RCC 7860 (cell line): ENCODE measurements at regions not wholly inside any gene's neighbourhood (a gene's known extent, or its start where the extent isn't known, plus 50 kb on each side); places are given as distances from the start of the nearest gene placed in this dataset.

Experiments used
- DNase-seq: peaks from one replicate; pipeline ENCODE4 v3.0.0-alpha.2; 2015; ENCODE audit warnings: low spot score
- FAIRE-seq: peaks from 2 replicates; lab custom pipeline; 2012; peaks lifted over from hg19 to GRCh38; lab: Jason Lieb, UNC

DNA sequence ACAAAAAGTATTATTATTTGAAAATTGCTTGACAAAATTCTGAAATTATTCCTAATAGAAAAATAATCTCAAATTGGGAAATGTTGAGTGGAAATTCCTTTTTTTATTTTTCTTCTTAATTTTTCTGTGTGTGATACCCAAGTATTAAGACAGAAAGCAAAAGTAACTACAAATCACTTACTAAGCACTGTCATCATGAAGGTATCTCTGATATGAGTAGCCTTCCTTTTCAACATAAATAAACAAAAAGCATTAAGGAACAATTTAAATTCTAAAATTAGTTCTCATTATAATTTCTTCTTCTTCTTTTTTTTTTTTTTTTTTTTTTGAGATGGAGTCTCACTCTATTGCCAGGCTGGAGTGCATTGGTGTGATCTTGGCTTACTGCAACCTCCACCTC lies 174.2 kb upstream of the RBMS1 start:
- DNase-seq (no peak), FAIRE-seq (no peak)

DNA sequence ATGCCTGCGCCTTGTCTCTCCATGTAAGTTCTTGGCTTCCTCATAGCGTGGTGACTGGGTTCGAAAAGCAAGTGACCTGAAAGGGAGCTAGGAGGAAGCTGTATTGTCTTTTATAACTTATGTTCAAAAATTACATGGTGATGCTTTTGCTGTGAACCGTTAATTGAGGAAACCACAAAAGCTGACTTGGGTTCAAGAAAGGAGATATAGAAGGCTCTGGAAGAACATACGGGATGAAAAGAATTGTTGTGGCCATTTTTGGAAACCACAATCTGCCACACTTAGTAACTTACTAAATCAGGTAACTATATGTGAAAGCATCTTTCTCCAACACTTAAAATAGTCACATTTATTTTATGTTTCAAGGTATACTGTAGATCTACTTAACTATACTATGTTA lies 177.0 kb upstream of the RBMS1 start:
- FAIRE-seq: no peak
- no peak for DNase-seq

DNA sequence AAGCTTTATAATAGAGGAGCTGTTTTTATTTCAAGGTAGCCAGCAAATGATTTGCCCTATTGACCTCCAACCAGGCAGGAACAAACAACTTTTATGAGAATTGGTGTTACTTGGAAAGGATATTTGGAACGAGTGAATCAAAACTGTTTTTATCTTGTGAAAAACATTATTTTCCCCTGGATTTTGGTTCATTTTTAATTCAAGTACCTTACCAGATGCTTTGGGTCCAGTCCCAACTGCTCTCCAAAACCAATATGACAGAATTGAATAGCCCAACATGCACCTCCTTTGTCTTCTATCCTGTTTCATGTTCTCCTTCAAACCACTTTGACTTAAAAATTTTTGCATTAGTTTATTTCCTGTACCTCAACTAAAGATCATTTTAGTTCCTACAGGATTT lies 178.6 kb upstream of the RBMS1 start:
- FAIRE-seq: no peak
- DNase-seq: no peak

DNA sequence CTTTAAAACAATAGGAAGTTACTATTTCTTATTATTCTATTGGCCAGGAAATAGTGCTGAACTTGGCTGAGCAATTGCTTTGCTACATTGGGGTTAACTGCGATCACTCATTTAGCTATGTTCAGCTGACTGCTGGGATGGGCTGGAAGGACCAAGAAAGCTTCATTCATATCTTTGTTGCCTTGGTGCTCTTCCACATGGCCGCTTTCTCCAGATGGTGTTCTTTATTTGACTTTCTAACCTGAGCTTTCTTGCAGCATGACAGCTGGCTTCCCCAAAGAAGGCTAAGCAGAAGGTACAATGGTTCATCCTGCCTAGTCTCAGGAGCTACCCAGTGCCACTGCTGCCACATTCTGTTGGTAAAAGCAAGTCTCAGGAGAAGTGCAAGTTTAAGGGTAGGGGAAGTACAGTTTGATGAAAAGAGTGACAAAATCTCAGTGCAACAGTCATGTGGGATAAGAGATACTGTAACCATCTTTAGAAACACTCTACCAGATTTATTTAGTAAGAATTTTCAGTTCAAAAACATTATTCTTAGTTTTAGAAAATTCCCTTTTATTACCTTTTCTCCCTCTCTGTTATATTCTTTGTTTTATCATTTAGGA lies 180.6 kb upstream of the RBMS1 start:
- FAIRE-seq: no peak

DNA sequence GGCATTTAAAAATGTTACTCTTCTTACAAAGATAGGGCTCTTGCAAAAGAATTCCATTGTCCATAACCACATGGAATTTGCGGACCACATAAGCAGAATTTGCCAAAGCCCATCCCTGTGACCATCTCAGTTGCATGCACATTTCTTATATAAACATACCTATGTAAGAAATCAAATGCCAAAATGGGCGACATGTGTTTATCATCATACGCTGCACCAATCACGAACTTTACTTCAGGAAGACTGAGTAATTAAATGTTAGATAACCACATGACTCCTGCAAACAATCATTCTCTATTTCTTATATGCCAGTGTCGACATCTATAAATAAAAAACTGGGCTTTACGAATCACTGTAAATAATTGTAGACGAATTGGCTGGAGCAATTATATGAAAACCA lies 186.1 kb upstream of the RBMS1 start:
- no peak for FAIRE-seq
- DNase-seq: no peak

More for the DNA sequence above, 180.6 kb upstream of the RBMS1 start:
- no peak for DNase-seq

DNA sequence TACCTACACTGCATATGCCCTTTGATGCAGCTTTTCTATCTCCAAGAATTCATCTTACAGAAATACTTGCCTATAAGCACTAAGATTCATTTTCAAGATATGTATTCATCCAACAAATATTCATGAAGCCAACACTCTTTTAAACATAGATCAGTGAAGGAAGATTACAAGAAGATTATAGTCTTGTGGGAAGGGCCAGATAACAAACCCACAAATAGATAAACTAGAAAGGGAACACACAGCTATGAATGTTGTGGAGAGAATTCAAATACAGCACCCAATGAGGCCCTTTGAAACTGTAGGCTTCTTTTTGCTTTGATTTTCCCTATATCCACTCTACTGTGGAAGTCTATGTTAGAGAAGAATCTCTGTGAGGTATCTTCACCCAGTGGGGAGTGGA lies 186.7 kb upstream of the RBMS1 start:
- DNase-seq (no peak), FAIRE-seq (no peak)

DNA sequence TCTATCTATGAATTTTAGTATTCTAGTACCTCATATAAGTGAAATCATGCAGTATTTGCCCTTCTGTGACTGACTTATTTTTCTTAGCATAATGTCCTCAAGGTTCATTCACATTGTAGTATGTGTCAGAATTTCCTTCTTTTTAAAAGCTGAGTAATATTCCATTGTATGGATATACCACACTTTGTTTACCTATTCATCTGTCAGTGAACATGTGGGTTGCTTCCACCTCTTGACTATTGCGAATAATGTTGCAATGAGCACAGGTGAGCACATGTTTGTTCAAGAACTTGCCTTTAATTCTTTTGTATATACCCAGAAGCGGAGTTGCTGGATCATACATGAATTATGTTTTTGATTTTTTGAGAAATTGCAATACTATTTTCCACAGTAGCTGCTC lies 187.4 kb upstream of the RBMS1 start:
- DNase-seq: no peak
- FAIRE-seq: no peak

DNA sequence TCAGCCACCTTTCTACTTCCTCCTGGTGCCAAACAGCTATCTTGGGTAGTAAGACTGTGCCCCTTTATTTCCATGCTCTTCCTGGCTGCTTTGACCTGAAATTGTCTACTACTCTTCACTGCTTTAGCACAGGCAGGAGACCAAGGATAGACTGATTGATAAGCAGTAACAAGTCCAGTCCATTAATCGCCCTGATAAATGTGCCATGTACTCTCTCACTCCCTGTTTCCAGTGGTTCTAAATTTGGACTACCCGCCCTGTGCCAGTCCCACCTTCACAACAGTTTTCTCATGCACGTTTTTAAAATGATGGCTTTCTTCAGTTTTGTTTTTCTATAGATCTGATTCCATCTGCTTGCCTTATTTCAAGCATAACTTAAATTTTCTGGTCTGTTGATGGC lies 189.6 kb upstream of the RBMS1 start:
- FAIRE-seq (no peak), DNase-seq (no peak)

DNA sequence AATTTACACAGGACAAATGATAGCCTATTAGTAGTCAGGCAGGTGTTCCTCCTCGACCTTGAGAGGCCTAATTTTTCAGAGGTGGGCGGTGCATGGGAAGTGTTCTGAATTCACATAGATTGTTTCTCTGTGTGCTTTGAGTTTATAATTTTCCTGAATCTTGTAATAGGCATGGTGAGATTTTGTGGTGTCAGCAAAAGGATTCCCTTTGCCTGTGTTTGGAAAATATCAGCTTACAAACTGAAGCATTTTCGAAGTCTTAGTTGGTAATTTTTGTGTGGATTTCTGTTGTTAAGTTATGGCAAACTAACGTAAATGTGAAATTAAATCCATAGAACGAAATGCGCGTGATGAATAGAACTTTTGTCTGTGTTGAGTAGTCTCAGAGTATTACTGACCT lies 194.0 kb upstream of the RBMS1 start:
- DNase-seq: no peak
- FAIRE-seq: no peak

DNA sequence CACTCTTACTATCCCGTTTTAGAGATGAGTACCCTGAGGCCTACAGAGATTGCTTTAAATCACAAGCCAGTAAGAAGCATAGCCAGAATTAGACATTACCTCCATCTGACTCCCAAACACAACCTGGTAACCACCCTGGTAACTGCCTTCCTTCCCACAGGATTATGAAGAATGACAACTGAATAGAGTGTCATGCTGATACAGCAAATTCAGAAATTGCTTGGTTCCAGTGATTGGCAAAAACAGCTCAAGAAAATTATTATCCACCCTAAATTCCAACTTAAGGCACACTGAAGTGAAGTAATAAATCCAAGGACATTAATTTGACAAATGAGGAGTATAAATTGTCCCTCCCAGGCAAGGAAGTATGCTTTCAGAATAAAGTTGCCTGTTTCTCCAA lies 195.8 kb upstream of the RBMS1 start:
- FAIRE-seq: no peak
- no peak for DNase-seq

DNA sequence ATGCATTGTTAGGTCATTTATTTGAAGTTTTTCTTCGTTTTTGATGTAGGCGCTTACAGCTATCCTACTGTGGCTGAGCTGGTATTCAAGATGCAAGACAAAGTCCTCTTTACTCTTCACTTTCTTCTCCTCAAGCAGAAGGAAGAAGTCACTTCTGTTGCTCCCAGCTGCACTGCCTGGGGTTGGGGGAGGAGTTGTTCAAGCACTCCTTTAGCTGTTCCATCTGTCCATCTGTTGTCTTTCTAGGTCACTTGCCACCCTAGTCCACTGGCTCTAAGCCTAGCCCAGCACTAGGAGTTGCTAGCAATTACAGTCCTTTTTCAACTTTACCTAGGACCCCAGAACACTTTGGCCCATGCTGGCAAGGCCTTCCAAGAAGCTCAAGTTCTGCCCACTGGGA lies 200.6 kb upstream of the RBMS1 start:
- FAIRE-seq (no peak), DNase-seq (no peak)

DNA sequence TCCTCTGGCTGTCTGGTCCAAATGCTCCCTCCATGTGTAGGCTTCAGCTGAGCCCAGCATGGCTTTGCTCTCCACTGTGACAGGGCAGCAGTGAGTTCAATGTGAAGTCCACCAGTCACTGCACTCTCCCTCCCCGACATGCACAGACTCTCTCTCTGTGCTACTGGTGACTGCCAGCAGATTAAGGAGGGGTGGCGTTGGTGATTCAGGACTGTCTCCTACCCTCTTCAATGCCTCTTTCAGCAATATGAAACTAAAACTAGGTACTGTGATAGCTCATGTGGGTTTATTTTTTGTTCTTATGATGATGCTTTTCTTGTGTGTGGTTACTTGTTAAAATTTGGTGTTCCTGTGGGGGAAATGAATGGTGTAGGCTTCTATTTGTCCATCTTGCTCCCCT lies 201.0 kb upstream of the RBMS1 start:
- no peak for DNase-seq
- FAIRE-seq: no peak

DNA sequence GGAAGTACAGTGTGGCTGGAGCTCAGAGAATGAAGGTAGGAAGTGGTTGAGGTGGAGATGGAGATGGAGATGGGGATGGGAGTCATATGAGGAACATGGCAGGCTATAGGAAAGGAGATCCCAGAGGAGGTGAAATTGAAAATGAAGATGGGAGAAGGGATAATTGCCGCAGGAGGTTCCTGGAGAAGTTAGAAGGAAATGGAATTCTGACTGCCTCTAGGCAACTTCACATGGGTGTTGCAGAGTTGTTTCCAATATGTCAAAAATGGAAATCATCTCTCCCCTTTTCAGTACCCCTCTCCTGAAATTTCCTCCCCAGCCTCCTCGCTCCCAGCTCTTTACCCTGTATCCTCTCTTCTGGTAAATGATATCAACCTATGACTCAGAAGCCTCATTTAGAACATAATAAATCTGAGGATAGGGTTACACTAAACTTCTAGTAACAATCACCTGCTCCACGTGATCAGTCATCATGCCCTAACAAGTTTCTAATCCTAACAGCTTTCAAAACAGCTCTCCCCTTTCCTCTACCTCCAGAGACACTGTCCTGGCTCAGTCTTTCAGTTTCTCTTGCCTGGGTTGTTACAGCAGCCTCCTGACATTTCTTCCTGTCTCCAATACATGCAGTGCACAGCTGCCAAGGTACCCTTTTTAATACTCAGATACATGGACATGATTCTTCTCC lies 201.9 kb upstream of the RBMS1 start:
- FAIRE-seq: no peak
- DNase-seq: no peak

DNA sequence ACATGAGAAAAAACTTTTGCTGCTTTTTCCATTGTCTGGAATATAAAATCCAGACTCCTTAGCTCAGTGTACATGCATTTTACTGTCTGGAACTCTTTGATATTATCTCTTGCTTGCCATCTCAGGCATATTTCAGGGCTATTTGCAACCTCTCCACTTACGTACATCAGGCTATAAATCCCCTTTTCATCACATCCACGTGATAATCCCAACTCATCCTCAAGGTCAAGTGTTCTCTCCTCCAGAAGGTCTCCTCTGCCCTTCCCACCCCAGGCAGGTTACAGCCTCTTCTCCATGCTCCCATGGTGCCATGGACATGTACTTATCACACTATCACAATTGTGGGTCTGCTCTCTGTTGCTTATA lies 202.5 kb upstream of the RBMS1 start:
- FAIRE-seq (no peak), DNase-seq (no peak)

DNA sequence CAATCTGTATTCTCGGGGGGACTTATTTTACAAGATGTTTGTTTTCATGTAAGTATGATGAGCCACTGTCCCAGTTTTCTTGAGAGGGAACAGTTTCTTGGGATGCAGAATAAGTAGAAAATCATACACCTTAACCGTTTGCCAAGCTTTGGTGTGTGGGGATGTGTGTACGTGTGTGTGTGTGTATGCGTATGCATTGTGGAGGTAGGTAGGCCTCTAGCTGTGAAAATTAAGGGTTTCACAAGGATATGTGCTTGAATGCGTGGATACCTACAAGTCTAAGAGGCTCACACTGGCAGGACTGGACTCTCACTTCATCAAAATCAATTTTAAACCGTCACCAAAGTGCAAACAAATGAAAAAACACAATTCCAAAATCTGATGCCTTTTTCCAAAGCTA lies 204.2 kb upstream of the RBMS1 start:
- FAIRE-seq: no peak

DNA sequence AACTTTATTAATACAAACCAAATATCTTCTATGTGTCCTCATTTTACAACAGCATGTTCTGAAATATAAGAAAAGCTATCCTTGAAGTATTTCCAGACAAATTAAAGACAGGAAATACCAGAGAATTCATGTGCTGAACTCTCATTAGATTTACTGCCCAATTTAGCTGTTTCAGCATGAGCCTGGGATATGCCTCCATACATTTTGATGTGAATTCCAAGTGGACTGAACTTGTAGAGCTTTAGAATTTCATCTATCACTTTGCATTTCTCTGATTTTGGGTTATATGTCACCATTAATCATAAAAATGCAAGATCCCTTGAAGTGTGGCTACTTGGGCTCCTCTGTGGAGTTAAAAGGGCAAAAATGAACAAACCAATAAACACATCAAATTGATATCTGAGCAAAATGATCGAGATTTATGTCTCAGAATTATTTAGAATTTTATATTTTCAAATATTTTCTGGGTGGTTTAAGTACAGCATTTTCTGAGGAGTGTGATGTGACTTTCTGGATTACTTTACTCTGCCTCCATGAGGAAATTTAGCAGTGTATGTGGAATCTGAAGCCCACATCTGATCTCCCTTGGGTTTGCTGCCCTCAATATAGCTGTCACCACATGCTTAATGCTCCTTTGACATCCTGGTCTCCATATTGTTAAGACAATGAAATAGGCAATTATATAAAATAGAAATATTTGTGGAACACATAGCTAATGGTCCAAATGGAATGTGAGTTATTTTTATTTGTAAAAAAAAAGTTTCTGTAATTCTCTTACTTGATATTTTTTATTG lies 206.6 kb upstream of the RBMS1 start:
- FAIRE-seq (no peak), DNase-seq (no peak)

More for the DNA sequence above, 204.2 kb upstream of the RBMS1 start:
- DNase-seq: no peak

DNA sequence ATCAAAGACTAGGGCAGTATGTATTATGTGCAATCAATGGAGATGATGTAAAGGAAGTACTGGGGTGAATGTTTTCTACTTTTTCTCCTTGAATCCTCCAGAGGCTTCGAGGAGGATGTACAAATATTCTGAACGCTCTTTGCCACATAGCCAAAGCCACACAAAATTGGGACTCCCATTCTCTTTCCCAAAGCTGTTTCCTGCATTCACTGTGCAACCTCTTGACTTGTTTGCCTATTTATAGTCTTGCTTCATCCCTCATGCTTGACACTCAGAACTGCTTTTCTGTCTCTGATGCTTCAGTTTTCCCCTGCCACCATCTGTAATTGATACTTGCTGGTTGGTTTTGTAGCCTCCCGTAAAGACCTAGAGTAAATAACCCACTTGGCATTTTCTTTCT lies 208.2 kb upstream of the RBMS1 start:
- no peak for DNase-seq
- no peak for FAIRE-seq

DNA sequence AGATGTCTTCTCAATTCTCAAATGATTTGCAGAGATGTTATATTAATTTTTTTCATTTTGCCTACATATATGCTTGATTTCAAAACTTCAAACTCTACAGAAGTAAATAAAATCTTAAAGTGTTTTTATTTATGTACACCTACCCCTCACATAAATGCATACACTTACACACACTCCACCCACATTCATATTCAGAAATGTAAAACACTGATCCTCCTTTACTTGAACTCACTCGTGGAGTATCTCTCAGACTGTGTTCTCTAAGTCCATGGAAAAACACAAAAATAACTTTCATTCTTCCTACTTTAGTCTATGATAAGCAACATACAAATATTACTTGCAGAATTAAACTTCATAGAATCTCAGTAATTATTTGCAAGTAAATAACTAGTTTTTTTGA lies 209.1 kb upstream of the RBMS1 start:
- DNase-seq (no peak), FAIRE-seq (no peak)

DNA sequence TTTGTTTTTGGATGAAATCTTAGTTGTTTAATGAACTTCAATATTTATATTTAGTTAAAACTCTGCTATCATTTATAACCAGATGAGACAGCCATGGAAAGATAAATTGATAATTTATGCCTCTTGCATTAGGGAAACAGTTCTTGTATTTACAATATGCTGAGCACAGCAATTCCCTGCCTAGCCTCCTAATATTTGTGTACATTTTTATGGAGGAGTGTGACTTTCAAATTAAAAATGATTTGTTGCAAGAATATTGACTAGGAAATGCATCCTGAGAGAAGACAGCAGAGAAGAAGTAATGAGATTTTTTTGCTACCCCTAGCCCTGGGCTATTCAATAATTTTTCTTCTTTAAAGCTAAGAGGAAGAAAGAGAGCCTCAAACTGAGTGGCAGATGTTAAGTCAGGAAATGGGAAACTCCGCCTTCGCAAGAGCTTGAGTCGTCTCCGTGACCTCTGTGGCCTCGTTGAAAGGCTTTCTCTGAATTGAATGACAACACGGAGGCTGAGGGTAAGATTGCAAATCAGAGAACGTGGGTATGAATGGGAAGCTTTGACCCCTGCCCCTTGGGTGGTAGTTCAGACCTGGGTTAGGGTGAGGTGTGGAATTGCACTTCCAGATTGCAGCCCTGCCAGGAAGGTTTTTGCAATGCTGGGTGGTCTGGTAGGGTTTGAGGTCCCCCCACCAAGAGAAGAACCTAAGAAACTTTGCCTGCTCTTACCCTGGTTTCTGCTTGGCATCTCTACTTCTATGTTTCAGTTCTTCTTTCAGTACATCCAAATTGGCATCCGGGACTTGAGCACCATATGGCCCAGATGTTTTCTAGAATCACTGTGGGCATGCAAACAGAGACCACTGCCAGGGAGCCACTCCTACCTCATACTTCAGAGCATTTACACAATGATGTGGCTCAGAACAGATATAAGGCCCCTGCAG lies 210.3 kb upstream of the RBMS1 start:
- DNase-seq: no peak
- no peak for FAIRE-seq

DNA sequence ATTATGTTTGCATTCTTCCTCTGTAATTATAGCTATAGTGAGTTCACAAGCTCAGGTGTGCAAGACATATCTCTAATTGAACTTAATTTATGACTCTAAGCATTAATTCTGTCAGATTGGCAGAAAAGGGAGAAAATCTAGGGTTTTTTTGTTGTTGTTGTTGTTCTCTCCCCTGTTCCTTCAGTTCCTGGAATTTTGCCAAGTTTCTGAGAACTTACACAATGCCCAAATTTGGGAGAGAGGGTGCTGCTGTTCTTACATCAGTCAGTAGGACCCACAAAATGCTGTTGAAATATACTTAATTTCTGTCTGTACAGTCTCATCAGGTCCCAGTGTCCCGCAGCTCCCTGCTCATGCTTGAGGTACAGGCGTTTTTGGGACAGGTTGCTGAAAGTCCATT lies 221.8 kb upstream of the RBMS1 start:
- FAIRE-seq: no peak
- DNase-seq: no peak

DNA sequence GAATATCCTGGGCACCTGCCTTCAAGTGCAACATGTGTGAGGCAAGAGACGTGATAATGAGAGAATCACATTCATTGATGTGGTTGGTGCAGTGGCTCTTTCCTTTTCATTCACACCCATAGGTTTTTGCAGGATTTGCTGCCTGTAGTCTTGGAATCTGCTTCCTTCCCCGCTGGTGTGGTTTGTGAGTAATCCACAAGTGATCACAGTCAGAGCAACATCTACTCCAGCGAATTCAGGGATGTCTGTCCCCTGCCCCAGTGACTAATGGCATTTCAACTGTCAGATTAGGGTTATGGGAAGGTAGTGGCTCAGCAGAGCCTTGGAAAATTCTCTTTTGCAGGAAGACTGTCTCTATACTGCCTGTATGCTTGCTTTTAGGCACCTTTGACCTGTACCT lies 225.5 kb upstream of the RBMS1 start:
- DNase-seq (peak; percentile 84), FAIRE-seq (peak; percentile 91)
